Glomerular visceral epithelial cell (primary cell): ENCODE measurements at regions not wholly inside any gene's neighbourhood (a gene's known extent, or its start where the extent isn't known, plus 50 kb on each side); places are given as distances from the start of the nearest gene placed in this dataset.

Experiments used
- DNase-seq: peaks from one replicate; pipeline ENCODE4 v3.0.0-alpha.2; 2016; ENCODE audit errors: extremely low spot score

- DNase-seq: no peak
Measured at GRCh38 chr2:117071556-117072102, 742.9 kb upstream of the DDX18 start.

GRCh38 chr2:117074756-117075155, 739.7 kb upstream of the DDX18 start:
- no peak for DNase-seq

GRCh38 chr2:117085256-117085655, 729.2 kb upstream of the DDX18 start:
- DNase-seq: no peak

GRCh38 chr2:117085737-117086136, 728.8 kb upstream of the DDX18 start:
- no peak for DNase-seq

GRCh38 chr2:117086174-117086942, 728.1 kb upstream of the DDX18 start:
- no peak for DNase-seq

GRCh38 chr2:117086943-117087250, 727.6 kb upstream of the DDX18 start:
- no peak for DNase-seq

GRCh38 chr2:117087535-117088291, 726.8 kb upstream of the DDX18 start:
- DNase-seq: no peak

GRCh38 chr2:117091041-117091837, 723.3 kb upstream of the DDX18 start:
- DNase-seq: no peak

GRCh38 chr2:117101613-117102012, 712.9 kb upstream of the DDX18 start:
- no peak for DNase-seq

- DNase-seq: no peak
Measured at GRCh38 chr2:117108741-117109267, 705.7 kb upstream of the DDX18 start.

GRCh38 chr2:117118994-117119393, 695.5 kb upstream of the DDX18 start:
- no peak for DNase-seq

GRCh38 chr2:117123362-117123761, 691.1 kb upstream of the DDX18 start:
- DNase-seq: no peak

- DNase-seq: no peak
Measured at GRCh38 chr2:117126656-117127055, 687.8 kb upstream of the DDX18 start.

- DNase-seq: no peak
Measured at GRCh38 chr2:117127680-117128079, 686.8 kb upstream of the DDX18 start.

- DNase-seq: no peak
Measured at GRCh38 chr2:117128461-117128860, 686.0 kb upstream of the DDX18 start.

- DNase-seq: no peak
Measured at GRCh38 chr2:117137371-117137770, 677.1 kb upstream of the DDX18 start.

GRCh38 chr2:117169036-117169765, 645.3 kb upstream of the DDX18 start:
- DNase-seq: no peak

- DNase-seq: no peak
Measured at GRCh38 chr2:117170897-117171296, 643.6 kb upstream of the DDX18 start.

GRCh38 chr2:117179405-117179804, 635.1 kb upstream of the DDX18 start:
- DNase-seq: no peak

GRCh38 chr2:117190856-117191559, 623.5 kb upstream of the DDX18 start:
- DNase-seq: no peak

- DNase-seq: no peak
Measured at GRCh38 chr2:117195381-117195780, 619.1 kb upstream of the DDX18 start.
